PFSK-1 (cell line): ENCODE measurements at regions not wholly inside any gene's neighbourhood (a gene's known extent, or its start where the extent isn't known, plus 50 kb on each side); places are given as distances from the start of the nearest gene placed in this dataset.

Experiments used
- POLR2AphosphoS5 ChIP-seq: IDR thresholded peaks from 2 replicates; pipeline ENCODE4 v1.6.1; 2012; ENCODE audit warnings: low read depth, mild to moderate bottlenecking, control low read depth, low read length, moderate library complexity
- REST ChIP-seq, 2 experiments: IDR thresholded peaks; 2 replicates each; pipeline versions ENCODE4 v1.6.1 to v1.8.0; 2011 to 2012; ENCODE audit warnings: low read depth in 2 of 2, low read length in 2 of 2, control low read depth in 1 of 2, inconsistent platforms in 1 of 2, mild to moderate bottlenecking in 1 of 2, moderate library complexity in 1 of 2; ENCODE audit not compliant: insufficient read depth in 1 of 2
- TAF1 ChIP-seq: IDR thresholded peaks from 2 replicates; pipeline ENCODE4 v1.6.1; 2012; ENCODE audit warnings: low read length, control low read depth, borderline replicate concordance; ENCODE audit not compliant: insufficient read depth

- TF ChIP-seq REST (IDR thresholded peaks at IDR 0.05; ENCODE audit: insufficient read depth in 1 of 2, low read depth in 2 of 2, low read length in 2 of 2), result no peak
- no peak for TF ChIP-seq POLR2AphosphoS5
- no peak for TF ChIP-seq TAF1
Observed at GRCh38 chr6:165991341-165991740, 176.3 kb downstream of the TBXT start.
